Lower leg skin (tissue), 4 donors: ENCODE measurements at regions not wholly inside any gene's neighbourhood (a gene's known extent, or its start where the extent isn't known, plus 50 kb on each side); places are given as distances from the start of the nearest gene placed in this dataset.

Experiments used
- DNase-seq, 2 donors: peaks; one replicate each; pipeline ENCODE4 v3.0.0-alpha.2; 2019; ENCODE audit warnings: low spot score in 2 of 2
- H3K4me3 ChIP-seq: fragments of 200-600 bp; sonication (generic); 2 replicates; pipeline ENCODE4 v1.5.1; 2017; ENCODE audit warnings: mild to moderate bottlenecking, low read depth; ENCODE audit not compliant: poor library complexity, severe bottlenecking
- POLR2A ChIP-seq, 2 donors: fragments of 450-650 bp; IDR thresholded peaks; one replicate each; pipeline ENCODE4 v1.6.1; 2016 to 2017; ENCODE audit warnings: antibody characterized with exemption in 2 of 2, mild to moderate bottlenecking in 1 of 2, moderate library complexity in 1 of 2
- WGBS, 2 donors: methylation state at CpG; one replicate each; pipeline ENCODE4 v1.1.5; 2018; 5-methylcytosine and 5-hydroxymethylcytosine counted together
- intact Hi-C: fragments of 100-400 bp; cut with DNase I; formaldehyde crosslinking; loops from one replicate; pipeline ENCODE4 v1.15.0; 2023; ENCODE audit warnings: low total_unique reads
- TF ChIP-seq, protein P1 (sequence below), 3 donors: fragments of 450-650 bp; IDR thresholded peaks; one replicate each; pipeline ENCODE4 v1.5.1; 2016; ENCODE audit warnings: antibody characterized with exemption in 3 of 3, mild to moderate bottlenecking in 3 of 3, moderate library complexity in 2 of 3

DNA sequence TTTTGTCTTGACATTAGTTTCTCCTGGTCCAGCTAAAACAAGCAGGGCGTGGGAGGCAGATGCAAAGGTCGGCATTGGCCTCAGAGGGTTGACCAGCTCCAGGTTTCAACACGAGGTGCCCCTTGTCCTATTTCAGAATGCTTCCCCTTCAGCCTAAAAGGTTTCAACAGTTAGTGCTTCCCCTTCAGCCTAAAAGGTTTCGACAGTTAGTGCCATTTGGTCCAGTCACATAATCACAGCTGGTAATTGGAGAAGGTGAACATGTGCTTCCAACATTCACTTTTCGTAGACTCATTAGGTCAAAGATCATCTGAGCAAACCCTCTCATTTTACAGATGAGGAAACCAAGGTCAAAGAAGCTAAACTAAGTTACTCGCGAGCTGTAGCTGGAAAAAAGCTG lies 270.3 kb upstream of the MAP3K1 start:
- no peak for DNase-seq
- no peak for TF ChIP-seq POLR2A (IDR thresholded peaks at IDR 0.05)
- TF ChIP-seq, protein P1, sequence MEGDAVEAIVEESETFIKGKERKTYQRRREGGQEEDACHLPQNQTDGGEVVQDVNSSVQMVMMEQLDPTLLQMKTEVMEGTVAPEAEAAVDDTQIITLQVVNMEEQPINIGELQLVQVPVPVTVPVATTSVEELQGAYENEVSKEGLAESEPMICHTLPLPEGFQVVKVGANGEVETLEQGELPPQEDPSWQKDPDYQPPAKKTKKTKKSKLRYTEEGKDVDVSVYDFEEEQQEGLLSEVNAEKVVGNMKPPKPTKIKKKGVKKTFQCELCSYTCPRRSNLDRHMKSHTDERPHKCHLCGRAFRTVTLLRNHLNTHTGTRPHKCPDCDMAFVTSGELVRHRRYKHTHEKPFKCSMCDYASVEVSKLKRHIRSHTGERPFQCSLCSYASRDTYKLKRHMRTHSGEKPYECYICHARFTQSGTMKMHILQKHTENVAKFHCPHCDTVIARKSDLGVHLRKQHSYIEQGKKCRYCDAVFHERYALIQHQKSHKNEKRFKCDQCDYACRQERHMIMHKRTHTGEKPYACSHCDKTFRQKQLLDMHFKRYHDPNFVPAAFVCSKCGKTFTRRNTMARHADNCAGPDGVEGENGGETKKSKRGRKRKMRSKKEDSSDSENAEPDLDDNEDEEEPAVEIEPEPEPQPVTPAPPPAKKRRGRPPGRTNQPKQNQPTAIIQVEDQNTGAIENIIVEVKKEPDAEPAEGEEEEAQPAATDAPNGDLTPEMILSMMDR (IDR thresholded peaks at IDR 0.05): no peak
- intact Hi-C loops: no loop called here
- H3K4me3 ChIP-seq: no peak overlapping the region
- 86 to 90% methylated on average over 7 of the region's 7 CpGs for WGBS, 2 donors

DNA sequence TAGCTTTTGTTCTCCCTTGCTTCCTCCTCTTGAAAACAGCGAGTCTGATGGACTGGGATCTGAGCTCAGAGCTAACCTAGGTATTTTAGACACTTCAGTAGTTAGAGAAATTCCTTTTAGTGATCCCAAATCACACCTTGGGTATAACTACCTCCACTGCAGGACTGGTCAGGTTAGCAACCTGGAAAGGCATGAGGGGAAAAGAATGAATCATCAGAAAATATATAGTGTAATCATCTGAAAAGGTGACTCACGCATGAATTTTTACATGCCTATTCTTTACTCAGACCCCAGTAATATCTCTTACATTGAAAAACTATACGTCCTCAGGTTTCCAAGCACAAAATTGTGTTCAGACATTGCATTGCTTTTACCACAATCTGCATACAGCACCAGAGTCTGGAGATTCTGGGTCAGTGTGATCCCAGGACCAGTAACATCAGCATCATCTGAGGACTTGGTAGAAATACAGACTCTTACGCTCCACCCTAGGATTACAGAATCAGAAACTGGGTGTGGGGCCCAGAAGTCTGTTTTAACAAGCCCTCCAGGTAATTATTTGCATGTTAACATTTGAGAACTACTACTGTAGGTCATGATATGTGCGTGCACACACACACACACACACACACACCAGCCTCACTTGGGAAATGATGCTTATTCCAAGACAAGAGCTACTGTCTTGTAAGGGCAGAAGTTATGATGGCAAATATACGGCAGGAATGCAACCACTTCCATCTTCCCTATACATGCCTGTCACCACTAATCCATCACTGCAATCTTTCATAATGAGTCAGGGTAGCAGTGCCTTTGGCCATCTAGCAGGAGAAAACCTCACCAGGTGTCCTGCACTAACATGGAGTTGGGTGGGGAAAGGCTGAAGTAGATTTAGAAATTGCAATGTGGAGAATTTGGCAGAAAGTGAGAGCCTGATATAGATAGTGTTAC lies 271.6 kb upstream of the MAP3K1 start:
- intact Hi-C loops: no loop called here
- no peak for DNase-seq
- H3K4me3 ChIP-seq: no peak overlapping the region
- 59 to 60% methylated on average over 6 of the region's 6 CpGs for WGBS, 2 donors
- TF ChIP-seq, protein P1 (IDR thresholded peaks at IDR 0.05): no peak
- TF ChIP-seq POLR2A (IDR thresholded peaks at IDR 0.05): no peak

DNA sequence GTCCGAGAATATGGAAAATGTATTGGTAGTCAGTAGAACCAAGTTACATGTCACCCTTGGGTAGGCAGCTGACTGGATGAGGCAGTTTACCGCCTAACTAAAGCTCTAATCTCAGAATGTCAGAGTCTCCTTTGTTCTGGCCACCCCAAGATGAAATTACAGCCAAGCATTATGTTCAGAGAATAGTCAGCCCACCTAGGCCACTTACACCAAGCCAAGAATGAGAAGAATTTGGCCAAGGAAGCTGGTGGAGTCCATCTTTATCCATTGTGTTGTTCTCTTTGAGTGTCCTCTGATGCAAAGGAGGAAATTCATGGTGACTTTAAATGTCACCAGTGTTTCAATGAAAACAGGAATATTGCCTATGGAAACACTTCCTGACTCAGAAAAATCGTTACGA lies 275.1 kb upstream of the MAP3K1 start:
- WGBS, 2 donors: 73 to 77% methylated on average over 4 of the region's 4 CpGs
- TF ChIP-seq, protein P1 (IDR thresholded peaks at IDR 0.05): no peak
- no peak for TF ChIP-seq POLR2A (IDR thresholded peaks at IDR 0.05)
- intact Hi-C loops: no loop called here

DNA sequence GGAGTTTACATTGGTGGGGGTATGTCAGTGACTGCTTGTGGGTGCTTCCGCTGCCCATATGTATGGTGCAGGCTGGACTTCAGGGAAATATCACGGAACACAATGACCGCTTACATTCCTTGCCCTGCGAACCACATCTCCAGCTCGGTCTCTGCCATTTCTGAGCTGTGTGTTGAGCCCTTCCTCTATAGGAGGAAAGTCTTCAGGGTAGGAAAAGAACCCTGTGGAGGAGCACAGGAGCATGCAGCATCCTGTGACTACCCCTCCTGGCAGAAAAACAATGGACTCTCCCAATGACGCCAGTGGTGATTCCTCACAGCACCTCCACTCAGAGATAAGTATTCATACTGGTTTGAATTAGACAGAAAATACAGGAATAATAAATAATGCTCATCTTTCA lies 276.8 kb upstream of the MAP3K1 start:
- TF ChIP-seq, protein P1 (IDR thresholded peaks at IDR 0.05): no peak
- TF ChIP-seq POLR2A (IDR thresholded peaks at IDR 0.05): no peak
- 95 to 97% methylated on average over 6 of the region's 6 CpGs for WGBS, 2 donors
- intact Hi-C loops: no loop called here
- H3K4me3 ChIP-seq: no peak overlapping the region
- DNase-seq: no peak

More for the DNA sequence above, 275.1 kb upstream of the MAP3K1 start:
- H3K4me3 ChIP-seq: no peak overlapping the region
- no peak for DNase-seq

DNA sequence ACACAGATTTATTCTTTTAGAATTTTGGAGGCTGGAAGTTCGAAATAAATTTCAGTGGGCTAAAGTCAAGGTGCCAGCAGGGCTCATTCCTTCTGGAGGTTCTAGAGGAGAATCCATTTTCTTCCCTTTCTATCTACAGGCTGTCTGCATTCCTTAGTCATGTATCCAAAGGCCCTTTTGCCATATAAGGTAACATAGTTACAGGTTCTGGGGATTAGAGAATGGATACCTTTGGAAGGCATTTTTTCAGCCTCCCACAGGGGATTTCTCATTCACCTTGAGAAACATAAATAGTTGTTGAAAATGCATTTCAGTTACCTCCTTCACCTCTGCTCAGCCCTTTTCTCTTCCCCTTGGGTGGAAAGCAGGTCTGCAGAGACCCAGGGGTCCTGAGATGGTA lies 280.0 kb upstream of the MAP3K1 start:
- H3K4me3 ChIP-seq: no peak overlapping the region
- intact Hi-C loops: no loop called here
- DNase-seq: no peak
- no peak for TF ChIP-seq POLR2A (IDR thresholded peaks at IDR 0.05)
- TF ChIP-seq, protein P1 (IDR thresholded peaks at IDR 0.05): no peak
- WGBS, 2 donors: 84 to 94% methylated on average over 1 of the region's 1 CpG
